HG03108 (cell line): ENCODE measurements at regions not wholly inside any gene's neighbourhood (a gene's known extent, or its start where the extent isn't known, plus 50 kb on each side); places are given as distances from the start of the nearest gene placed in this dataset.

Experiments
- ATAC-seq: cut with Tn5 transposase; IDR thresholded peaks from one replicate; pipeline ENCODE4 v1.9.1; 2021; ENCODE audit warnings: moderate library complexity; ENCODE audit not compliant: unreplicated experiment

DNA sequence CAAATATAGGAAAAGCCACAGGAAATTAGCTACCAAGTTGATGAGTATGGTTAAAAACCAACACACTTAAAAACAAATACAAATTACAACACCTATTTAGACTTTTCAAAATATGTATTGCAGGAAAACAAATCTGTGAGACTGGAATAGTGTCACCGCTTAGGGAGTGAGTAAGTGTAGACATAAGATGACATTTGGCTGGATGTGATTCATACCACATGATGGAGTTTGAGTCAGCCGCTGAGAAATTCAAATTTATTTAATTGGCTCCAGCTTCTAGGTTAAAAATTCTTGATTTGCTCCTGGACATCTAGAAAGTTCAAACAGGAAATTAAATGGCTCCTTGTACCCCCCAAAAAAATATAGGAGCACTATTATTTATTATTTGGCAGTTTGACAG, 531.7 kb downstream of the SLITRK1 start:
- no peak for ATAC-seq

DNA sequence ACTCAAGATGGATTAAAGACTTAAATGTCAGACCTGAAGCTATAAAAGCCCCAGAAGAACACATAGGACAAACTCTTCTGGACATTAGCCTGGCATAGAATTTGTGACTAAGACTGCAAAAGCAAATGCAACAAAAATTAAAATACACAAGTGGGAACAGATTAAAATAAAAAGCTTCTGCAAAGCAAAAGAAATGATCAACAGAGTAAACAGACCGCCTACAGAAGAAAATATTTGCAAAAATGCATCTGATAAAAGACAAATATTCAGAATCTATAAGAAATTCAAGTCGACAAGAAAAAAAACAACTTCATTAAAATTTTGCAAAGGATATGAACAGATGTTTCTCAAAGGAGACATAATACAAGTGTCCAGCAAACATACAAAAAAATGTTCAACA, 537.8 kb downstream of the SLITRK1 start:
- no peak for ATAC-seq

DNA sequence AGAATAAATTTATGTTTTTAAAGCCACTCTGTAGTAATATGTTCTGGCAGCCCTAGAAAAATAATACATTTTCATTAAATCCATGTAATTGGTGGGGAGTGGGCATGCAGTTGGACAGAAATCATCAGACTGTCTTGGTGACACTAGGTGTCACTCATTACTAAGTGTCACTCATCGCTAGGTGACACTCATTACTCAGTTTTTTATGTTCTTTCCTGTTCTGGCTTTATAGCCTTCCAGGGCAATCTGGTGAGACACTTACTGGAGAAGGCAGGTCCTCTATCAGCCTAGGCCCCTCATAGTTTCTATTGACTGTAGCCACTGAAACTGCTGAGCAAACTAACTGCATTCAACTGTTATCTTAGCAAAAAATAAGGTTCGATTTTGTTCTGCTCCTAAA, 542.1 kb downstream of the SLITRK1 start:
- no peak for ATAC-seq

DNA sequence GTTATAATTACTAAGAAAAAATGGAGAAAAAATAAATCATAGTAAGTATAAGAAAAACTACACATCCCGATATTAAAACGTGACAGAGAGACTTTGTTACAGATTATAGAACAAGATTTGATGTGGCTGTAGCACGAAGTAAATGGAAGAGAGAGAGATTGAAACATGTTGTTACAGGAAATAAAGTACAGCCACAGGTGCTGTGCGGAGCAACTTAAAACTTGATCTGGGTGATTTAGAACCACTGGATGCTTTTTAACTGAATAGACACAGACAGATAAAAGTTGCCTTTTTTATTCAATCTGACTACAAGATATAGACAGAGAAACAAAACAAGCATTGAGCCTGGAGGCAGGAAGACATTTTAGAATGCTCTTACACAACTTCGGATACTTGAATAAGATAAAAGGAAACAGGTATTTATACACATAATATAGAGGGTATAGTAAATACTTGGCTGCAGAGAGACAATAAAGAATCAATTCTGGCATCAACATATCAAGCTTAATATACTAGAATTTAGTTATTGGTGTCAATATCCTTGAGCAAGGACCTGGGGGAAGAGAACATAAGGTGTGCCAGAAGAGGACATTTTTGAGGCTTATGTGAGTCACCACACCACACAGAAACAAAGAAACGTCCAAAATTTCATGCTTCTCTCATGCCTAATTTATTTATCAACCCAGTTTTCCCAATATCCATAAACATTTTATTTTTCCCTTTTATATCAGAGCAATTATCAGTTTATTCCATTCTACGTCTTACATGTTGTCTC, 548.5 kb downstream of the SLITRK1 start:
- no peak for ATAC-seq

DNA sequence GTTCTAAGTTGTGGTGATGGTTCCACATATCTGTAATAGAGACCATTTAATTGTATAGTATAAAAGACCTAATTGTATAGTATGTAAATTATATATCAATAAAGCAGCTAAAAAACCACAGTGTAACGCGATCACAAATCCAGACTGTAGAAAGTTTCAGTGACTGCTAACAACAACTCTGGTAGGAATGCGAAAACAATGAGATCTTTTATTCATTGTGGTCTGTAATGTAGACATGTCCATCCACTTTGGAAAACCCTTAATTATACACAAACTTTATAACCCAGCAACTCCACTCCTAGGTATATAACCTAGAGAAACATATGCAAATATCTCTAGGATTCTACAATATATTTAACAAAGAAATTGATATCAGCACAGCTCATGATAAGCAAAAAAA, 549.5 kb downstream of the SLITRK1 start:
- ATAC-seq, result no peak

DNA sequence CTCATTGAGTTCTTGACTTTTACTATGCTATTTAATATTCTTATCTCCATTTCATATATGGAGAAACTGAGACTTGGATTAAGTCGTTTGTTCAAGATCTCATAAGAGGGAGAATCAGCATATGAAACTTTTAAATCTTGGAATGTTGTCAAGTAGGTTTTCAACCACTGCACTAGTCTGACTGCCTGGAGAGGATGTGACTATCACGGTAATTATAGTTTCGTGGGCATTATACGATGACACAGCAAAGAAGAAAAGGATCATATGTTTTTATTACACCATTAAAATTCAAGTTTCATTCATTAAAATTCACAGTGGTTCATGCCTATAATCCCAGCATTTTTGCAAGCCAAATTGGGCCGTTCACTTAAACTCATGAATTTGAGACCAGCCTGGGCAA, 555.2 kb downstream of the SLITRK1 start:
- no peak for ATAC-seq

DNA sequence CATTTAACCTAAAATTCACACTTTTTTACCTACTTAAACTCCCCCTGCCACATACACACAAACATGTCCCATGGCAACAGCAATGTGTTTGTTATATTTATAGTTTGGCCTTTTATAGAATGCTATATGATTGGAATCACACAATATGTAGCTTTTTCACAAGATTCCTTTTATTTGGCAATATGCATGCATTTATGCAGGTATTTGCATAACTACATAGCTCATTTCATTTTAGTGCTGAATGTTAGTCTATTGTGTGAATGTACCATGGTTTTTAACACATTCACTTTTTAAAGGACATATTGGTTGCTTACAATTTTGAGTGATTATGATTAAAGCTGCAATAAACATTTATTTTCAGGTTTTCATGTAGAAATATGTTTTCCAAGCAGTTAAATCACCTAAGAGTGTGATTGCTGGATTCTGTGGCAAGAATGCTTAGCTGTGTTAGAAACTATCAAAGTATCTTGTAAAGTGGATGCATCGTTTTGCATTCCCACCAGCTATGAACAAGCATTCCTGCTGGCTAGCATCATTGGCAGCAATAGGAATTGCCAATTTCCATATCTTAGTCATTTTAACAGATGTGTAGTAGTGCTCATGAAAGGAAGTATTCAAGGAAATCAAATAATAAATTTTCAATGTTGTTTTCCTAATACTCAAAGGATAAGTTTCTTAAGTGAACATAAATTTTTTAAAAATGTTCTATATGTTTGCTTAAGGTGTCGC, 557.0 kb downstream of the SLITRK1 start:
- ATAC-seq, result no peak

DNA sequence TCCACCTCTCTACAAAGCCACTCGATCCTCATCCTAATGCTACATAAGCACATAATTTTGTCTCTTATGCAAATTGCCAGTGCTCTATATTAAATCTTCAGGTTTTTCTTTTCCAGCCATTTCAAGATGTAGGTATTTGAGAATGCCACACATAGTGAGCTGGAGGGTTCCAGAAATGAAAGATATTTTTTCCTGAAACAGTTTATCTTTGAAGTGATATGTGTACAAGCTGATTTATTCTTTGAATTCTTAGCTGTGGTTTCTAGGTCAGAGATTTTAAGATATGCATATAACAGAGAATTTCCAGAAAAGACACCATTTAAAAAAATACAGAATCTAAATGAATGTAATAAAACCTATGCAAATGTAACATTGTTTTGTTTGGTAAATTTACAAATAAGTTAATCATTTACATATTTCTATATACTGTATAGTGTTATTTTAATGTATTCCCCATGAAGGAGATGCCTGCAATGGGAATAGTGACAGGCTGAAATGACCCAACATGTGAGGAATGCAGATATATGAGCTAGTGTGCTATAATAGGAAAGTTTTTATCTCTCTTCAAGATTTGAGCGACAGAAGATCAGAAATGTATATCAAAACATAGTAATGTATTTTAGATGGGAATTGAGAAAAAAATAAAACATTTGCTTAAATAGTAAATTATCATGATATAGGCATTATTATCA, 570.2 kb downstream of the SLITRK1 start:
- ATAC-seq, result no peak

DNA sequence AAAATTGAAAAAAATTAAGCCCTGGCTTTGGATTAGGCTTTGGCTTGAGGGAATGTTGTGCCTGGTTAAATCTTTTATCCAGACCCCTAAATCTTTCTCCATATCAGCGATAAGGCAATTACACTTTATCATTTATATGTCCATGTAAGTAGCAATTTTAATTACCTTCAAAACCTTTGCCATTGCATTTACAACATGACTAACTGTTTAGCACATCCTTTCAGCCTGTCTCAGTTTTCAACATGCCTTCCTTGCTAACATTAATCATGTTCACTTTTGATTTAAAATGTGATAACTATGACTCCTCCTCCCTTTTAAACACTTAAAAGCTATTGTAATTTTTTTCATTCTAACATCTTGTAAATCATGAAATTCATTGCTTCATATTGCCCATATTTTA, 583.7 kb downstream of the SLITRK1 start:
- no peak for ATAC-seq

DNA sequence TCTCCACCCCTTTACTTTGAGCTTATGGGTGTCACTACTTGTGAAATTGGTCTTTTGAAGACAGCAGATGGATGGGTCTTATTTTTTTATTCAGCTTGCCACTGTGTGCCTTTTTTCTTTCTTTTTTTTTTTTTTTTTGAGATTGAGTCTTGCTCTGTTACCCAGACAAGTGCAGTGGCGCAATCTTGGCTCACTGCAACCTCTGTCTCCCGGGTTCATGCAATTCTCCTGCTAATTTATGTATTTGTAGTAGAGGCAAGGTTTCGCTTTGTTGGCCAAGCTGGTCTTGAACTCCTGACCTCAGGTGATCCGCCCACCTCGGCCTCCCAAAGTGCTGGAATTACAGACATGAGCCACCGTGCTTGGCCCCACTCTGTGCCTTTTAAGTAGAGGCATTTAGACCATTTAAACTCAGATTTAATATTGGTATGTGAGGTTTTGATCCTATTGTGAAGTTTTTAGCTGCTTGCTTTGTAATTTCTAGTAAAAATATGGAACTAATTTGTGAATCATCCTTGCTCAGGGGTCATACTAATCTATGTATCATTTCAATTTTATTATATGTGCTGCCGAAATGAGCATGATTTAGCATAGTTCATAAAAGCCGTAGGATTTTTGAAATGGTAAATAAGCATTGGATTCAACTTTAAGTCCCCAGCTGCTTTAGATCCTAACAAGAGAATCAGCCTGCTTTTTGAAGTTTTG, 584.5 kb downstream of the SLITRK1 start:
- ATAC-seq, result no peak

DNA sequence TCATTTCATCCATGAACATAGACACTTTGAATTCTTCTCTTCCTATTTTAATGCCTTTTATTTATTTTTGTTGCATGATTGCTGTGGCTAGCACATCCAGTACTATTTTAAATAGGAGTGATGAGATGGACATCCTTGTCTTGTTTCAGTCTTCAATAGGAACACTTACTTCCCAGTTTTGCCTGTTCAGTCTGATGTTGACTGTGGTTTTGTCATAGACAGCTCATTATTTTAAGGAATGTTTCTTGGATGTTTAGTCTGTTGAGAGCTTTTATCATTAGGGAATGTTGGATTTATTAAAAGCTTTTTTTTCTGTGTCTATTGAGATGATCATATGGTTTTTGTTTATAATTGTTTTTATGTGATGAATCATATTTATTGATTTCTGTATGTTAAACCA, 586.6 kb downstream of the SLITRK1 start:
- no peak for ATAC-seq

DNA sequence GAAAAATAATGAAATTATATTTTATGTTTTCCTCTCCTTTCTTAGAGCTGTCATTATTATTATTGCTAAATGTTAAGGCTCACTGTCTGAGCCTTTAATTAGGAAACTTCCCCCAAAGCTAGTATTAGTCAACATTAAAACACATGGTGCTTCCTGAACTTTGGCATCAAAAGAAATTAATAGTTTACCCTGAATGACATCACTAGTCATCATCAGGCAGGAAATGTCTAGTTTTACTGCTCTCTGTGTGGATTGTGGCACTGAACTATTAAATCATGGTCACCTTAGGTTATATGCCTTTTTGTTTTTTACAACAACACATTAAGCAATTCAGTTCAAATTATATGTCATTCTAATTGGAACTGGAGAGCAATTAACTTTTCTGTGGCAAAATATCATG, 595.5 kb downstream of the SLITRK1 start:
- no peak for ATAC-seq

DNA sequence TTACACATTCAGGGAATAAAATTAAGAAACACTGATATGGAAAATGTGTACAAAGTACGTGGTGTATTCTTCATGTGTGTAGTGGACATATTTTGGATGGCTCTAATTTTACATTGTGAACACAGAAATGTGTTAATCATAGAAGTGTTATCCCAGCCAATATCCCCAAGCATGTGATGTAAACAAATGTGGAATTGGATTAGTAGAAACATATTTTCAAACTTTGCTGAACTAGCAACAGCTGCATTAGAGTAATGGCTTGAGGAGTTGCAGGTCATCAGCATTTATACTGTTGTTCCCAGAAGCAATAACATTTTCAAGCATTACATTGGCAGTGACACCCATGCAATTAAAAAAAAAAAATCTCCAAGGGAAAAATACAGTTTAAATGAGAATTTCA, 600.6 kb downstream of the SLITRK1 start:
- ATAC-seq, result no peak

DNA sequence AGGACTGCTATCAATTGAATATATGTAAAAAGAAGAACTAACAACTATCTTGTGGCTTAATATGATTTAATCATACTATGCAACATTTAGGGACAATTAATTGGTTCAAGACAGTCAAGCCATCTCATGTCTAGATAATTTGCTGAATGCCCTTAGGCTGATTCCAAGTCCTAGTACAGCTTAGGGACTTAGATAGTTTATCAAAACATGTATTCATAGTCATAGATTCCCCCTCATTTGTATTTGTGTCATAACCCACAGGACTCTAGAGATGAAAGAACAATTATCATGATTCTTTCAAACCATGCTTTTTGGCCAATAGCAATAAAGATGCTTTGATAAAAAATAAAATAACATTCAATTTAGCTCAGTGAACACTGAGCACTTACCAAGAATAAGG, 607.6 kb downstream of the SLITRK1 start:
- no peak for ATAC-seq

DNA sequence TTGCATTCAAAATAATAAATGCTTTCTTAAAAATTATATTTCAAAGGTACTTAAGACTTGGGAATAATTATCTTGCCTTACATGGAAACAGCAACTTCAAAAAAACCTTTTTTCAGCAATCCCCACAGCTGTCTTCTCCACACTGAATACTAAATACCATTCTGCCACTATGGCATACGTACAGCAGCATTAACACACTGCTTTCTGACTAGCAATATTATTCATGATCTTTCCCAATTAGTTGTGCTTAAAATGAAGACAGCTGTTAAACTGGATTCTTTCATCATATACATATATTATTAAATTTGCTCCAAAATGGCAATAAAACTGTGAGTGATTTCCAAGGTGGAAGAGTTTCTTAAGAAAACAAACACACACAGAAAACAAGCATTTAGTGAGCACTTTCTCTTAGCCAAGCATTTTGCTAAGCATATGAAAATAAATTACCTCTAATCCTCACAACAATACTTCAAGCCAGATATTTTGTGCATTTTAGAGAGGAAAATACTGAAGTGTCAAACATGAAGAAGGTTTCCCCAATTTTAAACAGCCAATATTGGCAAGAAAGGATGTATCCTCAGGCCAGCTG, 609.5 kb downstream of the SLITRK1 start:
- ATAC-seq, result no peak

DNA sequence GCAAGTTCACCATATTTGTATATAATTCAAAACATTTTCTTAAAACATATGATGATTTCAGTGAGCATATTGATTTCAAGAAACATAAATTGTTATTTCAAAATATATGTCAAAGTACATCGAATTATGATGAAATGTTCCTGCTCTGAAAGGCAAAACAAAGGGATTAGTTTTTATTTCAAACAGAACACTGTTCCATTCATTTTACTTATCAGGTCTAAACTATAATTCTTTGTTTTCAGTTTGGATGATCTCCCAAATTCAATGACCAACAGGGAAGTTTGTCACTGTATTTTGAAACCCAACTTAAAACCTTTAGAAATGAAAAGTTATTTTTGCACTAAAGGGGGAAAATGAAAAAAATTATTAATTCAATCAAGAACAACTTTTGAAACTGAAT, 610.2 kb downstream of the SLITRK1 start:
- no peak for ATAC-seq

DNA sequence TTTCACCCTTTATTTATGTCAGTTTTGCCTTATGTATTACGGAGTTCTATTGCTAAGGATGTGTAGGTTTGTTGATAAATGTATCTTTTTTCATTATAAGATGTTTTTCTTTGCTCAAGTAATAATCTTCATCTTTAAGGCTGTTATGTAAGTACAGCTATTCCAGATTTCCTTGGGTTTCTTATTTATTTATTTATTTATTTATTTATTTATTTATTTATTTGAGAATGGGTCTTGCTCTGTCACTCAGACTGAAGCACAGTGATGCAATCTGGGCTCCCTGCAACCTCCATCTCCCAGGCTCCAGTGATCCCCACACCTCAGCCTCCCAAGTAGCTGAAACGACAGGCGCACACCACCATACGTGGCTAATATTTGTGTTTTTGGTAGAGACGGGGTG, 617.0 kb downstream of the SLITRK1 start:
- no peak for ATAC-seq

DNA sequence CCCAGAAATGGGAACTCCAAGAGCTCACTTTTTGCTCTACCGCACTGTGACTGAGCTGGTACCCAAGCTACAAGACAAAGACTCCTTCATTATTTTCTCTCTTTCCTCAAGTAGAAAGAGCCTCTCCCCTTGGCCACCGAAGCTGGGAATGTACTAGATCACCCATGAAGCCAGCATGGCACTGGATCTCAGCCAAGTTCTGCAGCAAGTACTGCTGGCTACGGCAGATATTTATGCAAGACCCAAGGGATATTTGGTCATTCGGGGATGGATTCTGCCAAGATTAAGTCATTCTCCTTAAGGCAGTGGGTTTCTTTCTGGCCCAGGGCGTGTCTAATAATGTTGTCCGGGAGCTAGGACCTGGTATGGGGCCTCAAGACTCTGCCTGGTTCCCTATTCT, 633.5 kb downstream of the SLITRK1 start:
- no peak for ATAC-seq

DNA sequence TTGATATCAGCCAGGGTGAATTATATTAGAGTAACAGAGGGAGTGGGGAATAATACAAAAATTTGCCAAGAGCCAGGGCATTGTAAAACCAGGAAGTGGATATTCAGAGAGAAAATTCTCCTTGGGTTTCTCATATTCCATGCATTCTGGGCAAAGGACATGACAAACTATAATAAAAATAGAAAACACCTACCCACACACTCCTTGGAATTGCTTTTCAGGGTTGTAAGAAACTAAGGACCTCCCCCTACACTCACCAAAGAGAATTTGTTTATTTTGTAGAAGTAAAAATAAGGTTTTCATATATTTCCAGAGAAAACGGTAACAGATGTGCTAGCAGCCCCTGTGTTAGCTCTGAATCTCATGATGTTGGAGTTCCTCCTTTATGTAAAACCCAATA, 649.6 kb downstream of the SLITRK1 start:
- ATAC-seq, result no peak

DNA sequence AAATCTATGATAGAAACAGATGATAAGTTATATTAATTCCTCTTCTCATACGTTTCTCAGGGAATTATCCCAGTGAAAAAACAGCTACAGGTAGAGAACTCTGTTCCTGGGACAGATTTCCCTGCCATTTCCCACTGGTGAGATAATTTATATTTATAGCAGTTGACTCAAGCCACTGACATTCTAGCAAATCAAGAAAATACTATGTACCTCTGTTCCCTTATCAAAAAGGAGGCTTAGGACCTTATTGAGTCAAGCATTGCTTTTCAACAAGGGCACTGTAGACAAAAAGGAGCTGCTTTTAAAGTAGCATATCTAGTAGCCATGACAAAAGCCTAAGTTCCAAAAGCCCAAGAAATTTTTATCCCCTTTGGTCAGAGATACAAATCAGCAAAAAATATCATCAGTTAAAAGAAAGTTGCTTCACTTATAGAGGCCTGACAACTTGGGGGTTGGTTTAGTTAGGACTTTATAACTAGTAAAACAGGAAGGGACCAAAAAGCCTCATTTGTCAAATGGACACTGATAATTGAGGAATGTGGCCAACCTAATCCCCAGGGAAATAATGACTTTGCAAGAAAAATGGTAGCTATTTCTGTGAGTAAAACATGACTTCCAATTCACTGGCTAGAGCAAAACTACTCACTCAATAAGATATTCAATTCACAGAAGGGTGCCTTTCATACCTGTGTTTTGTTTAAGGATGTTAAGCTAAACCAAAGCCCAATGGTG, 652.5 kb downstream of the SLITRK1 start:
- ATAC-seq, result no peak
